Activated CD8-positive, alpha-beta T cell treated with anti-CD3 and anti-CD28 coated beads, Interleukin-2, amount 10 ng/mL, durations not matched to agents 7 days and 5 days (primary cell): ENCODE measurements at regions not wholly inside any gene's neighbourhood (a gene's known extent, or its start where the extent isn't known, plus 50 kb on each side); places are given as distances from the start of the nearest gene placed in this dataset.
"Not testable (repeated sequence)": the region's sequence is repeated elsewhere in the genome, so short reads cannot be mapped to it uniquely, and the experiment has no call there.

Source experiments
- ATAC-seq: fragments of 150-1000 bp; cut with Tn5 transposase; one replicate; pipeline ENCODE4 v1.10.0; 2021; ENCODE audit warnings: moderate library complexity
- CTCF ChIA-PET: fragments of 350-600 bp; sonication (Branson Sonifier 250); formaldehyde crosslinking; loops from one replicate; lab custom pipeline; 2021; ENCODE audit warnings: antibody characterized with exemption; lab: Charles Lee
- POLR2A ChIA-PET: fragments of 350-600 bp; sonication (Branson Sonifier 250); formaldehyde crosslinking; loops from one replicate; lab custom pipeline; 2021; ENCODE audit warnings: antibody characterized with exemption; lab: Charles Lee
- DNase-seq: peaks from one replicate; pipeline ENCODE4 v3.0.0-alpha.2; 2020
- H3K27ac Mint-ChIP-seq: one replicate; pipeline ENCODE4 v1.8.0; 2021; ENCODE audit warnings: mild to moderate bottlenecking, mixed read lengths
- H3K27me3 Mint-ChIP-seq: one replicate; pipeline ENCODE4 v1.8.0; 2021; ENCODE audit warnings: low read depth, mixed read lengths
- H3K36me3 Mint-ChIP-seq: one replicate; pipeline ENCODE4 v1.8.0; 2021; ENCODE audit warnings: low read depth, mixed read lengths
- H3K4me1 Mint-ChIP-seq: one replicate; pipeline ENCODE4 v1.8.0; 2021; ENCODE audit warnings: low read depth, mixed read lengths
- H3K4me3 Mint-ChIP-seq: one replicate; pipeline ENCODE4 v1.8.0; 2021; ENCODE audit warnings: mild to moderate bottlenecking, mixed read lengths
- H3K9me3 Mint-ChIP-seq: one replicate; pipeline ENCODE4 v1.8.0; 2022; ENCODE audit warnings: mixed read lengths; ENCODE audit not compliant: insufficient read depth

DNA sequence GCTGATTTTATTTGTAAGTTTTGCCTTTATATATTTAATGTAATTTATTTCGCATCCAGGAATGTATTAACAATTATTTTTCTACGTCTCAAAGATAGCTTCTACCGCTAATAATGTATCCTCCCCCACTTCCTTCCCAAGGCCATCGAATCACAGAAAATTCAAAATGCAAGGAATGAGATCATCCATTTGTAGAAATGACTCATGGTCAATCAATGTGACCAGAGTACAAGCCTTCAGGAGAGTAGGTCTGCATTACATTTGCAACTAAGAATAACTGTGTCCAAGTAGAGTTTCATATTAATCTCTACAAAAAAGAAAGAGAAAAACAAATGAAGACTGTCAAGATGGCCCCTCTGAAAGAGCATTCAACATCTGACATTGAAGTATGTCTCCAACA, 205.9 kb upstream of the PHF14 start:
- CTCF ChIA-PET: no interaction called here
- no peak for DNase-seq
- H3K4me1 Mint-ChIP-seq: no peaks in the 10 kb centered on the region
- H3K4me3 Mint-ChIP-seq: no peak overlapping the region
- POLR2A ChIA-PET: no interaction called here
- ATAC-seq: no peak
- H3K27me3 Mint-ChIP-seq: no peaks in the 10 kb centered on the region
- no peak overlapping the region for H3K27ac Mint-ChIP-seq
- H3K9me3 Mint-ChIP-seq: no peaks in the 10 kb centered on the region
- no peaks in the 10 kb centered on the region for H3K36me3 Mint-ChIP-seq

DNA sequence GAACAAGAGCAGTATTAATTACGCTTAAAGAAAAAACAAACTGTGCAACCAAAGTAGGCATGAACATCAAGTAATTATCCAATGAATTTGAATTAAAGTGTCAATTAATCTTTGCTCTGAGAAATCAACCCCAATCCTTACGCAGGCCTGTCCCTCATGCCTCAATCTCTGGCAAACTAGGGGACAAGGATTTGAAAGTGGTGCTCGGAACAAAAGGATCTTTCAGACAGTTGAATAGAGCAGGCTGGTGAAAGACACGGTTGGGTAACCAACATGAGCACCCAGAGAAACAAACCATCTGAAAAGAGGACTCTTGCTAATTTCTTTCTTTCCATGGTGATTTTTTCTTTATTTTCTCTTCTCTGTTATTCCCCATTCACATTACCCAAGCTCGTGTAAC, 203.5 kb upstream of the PHF14 start:
- Mint-ChIP-seq H3K4me1 (no peaks in the 10 kb centered on the region), H3K36me3 (no peaks in the 10 kb centered on the region), H3K27me3 (no peaks in the 10 kb centered on the region), H3K4me3 (no peak overlapping the region), H3K27ac (no peak overlapping the region), H3K9me3 (no peaks in the 10 kb centered on the region)
- DNase-seq (no peak), ATAC-seq (no peak)
- POLR2A ChIA-PET: no interaction called here
- CTCF ChIA-PET: no interaction called here

DNA sequence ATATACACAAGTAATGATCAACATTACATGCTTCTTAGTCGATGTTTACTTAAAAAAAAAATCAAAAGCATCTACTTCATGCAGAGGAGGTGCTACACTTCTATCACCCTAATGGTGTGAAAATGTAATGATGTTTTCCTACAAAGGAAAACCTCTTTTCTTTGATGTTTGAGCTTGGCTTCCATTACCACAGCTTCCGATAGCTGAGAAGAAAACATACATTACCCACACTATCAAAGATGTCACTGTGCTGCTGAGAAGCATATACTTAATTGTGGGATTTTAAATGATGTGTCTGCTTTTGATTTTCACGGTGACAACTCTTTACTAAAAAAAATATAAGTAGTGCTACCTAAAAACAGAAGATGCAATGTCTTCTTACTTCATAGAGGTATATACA, 200.2 kb upstream of the PHF14 start:
- ChIA-PET POLR2A (no interaction called here), CTCF (no interaction called here)
- Mint-ChIP-seq H3K27ac (no peak overlapping the region), H3K4me3 (no peak overlapping the region), H3K36me3 (no peaks in the 10 kb centered on the region), H3K4me1 (no peaks in the 10 kb centered on the region), H3K27me3 (no peaks in the 10 kb centered on the region), H3K9me3 (no peaks in the 10 kb centered on the region)
- DNase-seq: no peak
- ATAC-seq: no peak

GRCh38 chr7:10779465-10780399, 193.9 kb upstream of the PHF14 start:
- H3K36me3 Mint-ChIP-seq: no peaks in the 10 kb centered on the region
- no peak for ATAC-seq
- no peaks in the 10 kb centered on the region for H3K27me3 Mint-ChIP-seq
- DNase-seq: no peak
- H3K9me3 Mint-ChIP-seq: no peaks in the 10 kb centered on the region
- H3K4me1 Mint-ChIP-seq: no peaks in the 10 kb centered on the region
- no peak overlapping the region for H3K27ac Mint-ChIP-seq
- ChIA-PET POLR2A (no interaction called here), CTCF (no interaction called here)
- H3K4me3 Mint-ChIP-seq: no peak overlapping the region

DNA sequence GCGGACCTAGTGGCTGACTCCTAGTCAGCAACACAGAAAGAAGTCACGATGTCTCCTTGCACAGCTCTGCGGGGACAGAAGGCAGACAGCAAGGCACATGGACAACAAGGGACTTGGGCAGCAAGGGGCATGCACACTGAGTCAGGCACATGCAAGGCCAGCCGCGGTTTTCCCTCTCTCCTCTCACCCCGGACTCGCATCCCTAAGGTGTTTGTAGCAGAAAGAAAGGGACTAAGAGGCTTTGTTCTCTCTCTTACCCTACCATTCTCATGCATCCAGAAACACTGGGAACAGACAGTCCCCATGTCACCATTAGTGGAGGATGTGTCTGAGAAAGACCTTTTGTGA, 193.3 kb upstream of the PHF14 start:
- H3K27ac Mint-ChIP-seq: no peak overlapping the region
- ATAC-seq: no peak

GRCh38 chr7:10786976-10787375, 186.7 kb upstream of the PHF14 start:
- H3K4me1 Mint-ChIP-seq, H3K4me3 Mint-ChIP-seq, H3K36me3 Mint-ChIP-seq, CTCF ChIA-PET, H3K9me3 Mint-ChIP-seq, POLR2A ChIA-PET, H3K27ac Mint-ChIP-seq, ATAC-seq, H3K27me3 Mint-ChIP-seq, DNase-seq: not testable (repeated sequence)

More for the DNA sequence above, 193.3 kb upstream of the PHF14 start:
- Mint-ChIP-seq H3K4me3 (no peak overlapping the region), H3K27me3 (no peaks in the 10 kb centered on the region), H3K9me3 (no peaks in the 10 kb centered on the region), H3K4me1 (no peaks in the 10 kb centered on the region), H3K36me3 (no peaks in the 10 kb centered on the region)
- ChIA-PET CTCF (no interaction called here), POLR2A (no interaction called here)
- no peak for DNase-seq

- Mint-ChIP-seq H3K4me1 (no peaks in the 10 kb centered on the region), H3K27me3 (no peaks in the 10 kb centered on the region), H3K36me3 (no peaks in the 10 kb centered on the region), H3K4me3 (no peak overlapping the region), H3K9me3 (no peaks in the 10 kb centered on the region), H3K27ac (no peak overlapping the region)
- no peak for ATAC-seq
- no peak for DNase-seq
- CTCF ChIA-PET: no interaction called here
- POLR2A ChIA-PET: no interaction called here
Observed at GRCh38 chr7:10789170-10789569, 184.5 kb upstream of the PHF14 start.

DNA sequence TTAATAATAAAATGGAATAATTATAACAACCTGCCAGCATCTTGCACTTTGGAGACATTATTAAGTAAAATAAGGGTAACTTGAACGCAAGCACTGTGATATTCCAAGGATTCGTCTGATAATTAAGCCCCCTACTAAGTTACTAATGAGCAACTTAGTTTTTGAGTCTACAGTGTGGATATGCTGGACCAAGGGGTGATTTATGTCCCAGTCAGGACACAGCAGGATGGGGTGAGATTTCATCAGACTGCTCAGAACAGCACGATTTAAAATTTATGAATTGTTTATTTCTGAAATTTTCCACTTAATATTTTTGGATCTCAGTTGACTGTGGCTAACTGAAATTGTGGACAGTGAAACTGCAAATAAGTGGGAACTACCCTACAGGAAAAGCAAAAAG, 182.8 kb upstream of the PHF14 start:
- ChIA-PET POLR2A (no interaction called here), CTCF (no interaction called here)
- Mint-ChIP-seq H3K27me3 (peaks cover 2% of the 10 kb centered on the region), H3K27ac (no peak overlapping the region), H3K36me3 (no peaks in the 10 kb centered on the region), H3K4me1 (no peaks in the 10 kb centered on the region), H3K4me3 (no peak overlapping the region), H3K9me3 (no peaks in the 10 kb centered on the region)
- no peak for DNase-seq
- no peak for ATAC-seq

- Mint-ChIP-seq H3K27me3 (peaks cover 2% of the 10 kb centered on the region), H3K36me3 (no peaks in the 10 kb centered on the region), H3K9me3 (no peaks in the 10 kb centered on the region), H3K4me3 (no peak overlapping the region), H3K27ac (no peak overlapping the region), H3K4me1 (no peaks in the 10 kb centered on the region)
- ChIA-PET POLR2A (no interaction called here), CTCF (no interaction called here)
- no peak for DNase-seq
- no peak for ATAC-seq
Observed at GRCh38 chr7:10793995-10794775, 179.5 kb upstream of the PHF14 start.

DNA sequence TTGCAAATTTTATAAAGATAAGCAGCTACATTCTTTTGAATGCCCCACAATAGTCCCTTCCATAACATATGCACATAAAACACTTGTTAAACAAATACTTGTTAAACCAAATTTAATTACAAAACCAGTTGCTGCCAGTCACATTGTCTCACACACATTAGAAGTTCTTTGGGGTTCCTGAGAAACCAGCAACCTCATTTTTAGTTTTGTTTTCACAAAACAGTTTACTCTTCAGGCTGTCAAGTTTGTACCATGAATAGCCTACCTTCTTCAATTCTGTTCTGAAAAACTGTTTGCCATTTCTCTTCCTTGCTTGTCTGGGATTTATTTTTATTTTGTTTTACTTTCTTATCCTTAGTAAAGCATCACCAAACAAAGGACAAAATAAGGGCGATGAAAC, 176.5 kb upstream of the PHF14 start:
- Mint-ChIP-seq H3K27ac (no peak overlapping the region), H3K4me3 (no peak overlapping the region), H3K4me1 (no peaks in the 10 kb centered on the region), H3K9me3 (no peaks in the 10 kb centered on the region), H3K36me3 (no peaks in the 10 kb centered on the region), H3K27me3 (peaks cover 2% of the 10 kb centered on the region)
- ChIA-PET POLR2A (no interaction called here), CTCF (no interaction called here)
- ATAC-seq (no peak), DNase-seq (no peak)

DNA sequence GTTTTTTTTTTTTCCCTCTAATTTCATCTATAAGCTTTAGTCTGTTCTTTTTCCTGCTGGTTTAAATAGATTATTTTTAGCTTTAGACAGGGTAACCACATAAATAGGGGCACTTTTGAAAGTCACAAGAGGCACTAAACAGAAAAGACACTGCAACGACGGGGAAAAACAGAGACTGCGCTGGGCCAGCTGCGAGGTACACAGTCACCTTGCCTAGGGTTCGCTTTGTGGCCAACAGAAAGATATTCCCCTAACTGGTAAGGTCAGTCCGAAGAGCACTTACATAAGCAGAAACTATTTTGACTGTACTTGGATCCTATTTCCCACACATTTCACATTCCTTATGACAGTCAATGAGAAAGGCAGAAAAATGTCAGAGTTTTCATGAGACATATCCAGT, 175.6 kb upstream of the PHF14 start:
- H3K4me3 Mint-ChIP-seq: no peak overlapping the region
- no peaks in the 10 kb centered on the region for H3K9me3 Mint-ChIP-seq
- CTCF ChIA-PET: no interaction called here

DNA sequence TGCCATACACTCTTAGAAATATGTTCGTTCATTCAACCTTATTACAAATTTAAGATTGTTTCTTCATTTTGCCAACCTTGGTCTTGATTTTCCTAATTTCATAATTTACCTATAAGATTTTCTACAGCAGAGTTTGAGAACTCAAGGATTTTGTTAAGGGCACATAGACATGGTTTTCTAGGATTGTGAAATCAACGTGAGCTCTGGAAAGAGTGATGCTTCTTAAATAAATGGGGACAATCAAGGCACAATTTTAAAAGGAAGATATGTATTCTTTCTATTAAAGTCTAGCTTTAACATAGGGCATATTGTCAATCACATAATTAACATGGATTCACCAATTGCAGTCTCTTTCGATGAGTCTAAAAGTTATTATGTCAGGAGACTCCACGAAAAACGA, 174.2 kb upstream of the PHF14 start:
- Mint-ChIP-seq H3K27ac (no peak overlapping the region), H3K4me3 (no peak overlapping the region), H3K4me1 (no peaks in the 10 kb centered on the region), H3K27me3 (peaks cover 2% of the 10 kb centered on the region), H3K36me3 (no peaks in the 10 kb centered on the region), H3K9me3 (no peaks in the 10 kb centered on the region)
- CTCF ChIA-PET: no interaction called here
- no peak for DNase-seq
- ATAC-seq: no peak
- POLR2A ChIA-PET: interaction anchor here (0.5 kb wide), 1 partner anchor 391 kb away, joined by 3 read pairs; no protein-coding TSS in a partner anchor

More for the DNA sequence above, 175.6 kb upstream of the PHF14 start:
- Mint-ChIP-seq H3K27ac (no peak overlapping the region), H3K36me3 (no peaks in the 10 kb centered on the region), H3K4me1 (no peaks in the 10 kb centered on the region), H3K27me3 (peaks cover 2% of the 10 kb centered on the region)
- DNase-seq (no peak), ATAC-seq (no peak)
- POLR2A ChIA-PET: no interaction called here
